GM20000 (cell line): ENCODE measurements at regions not wholly inside any gene's neighbourhood (a gene's known extent, or its start where the extent isn't known, plus 50 kb on each side); places are given as distances from the start of the nearest gene placed in this dataset.
"Not testable (repeated sequence)": the region's sequence is repeated elsewhere in the genome, so short reads cannot be mapped to it uniquely, and the experiment has no call there.

Source experiments
- DNase-seq: peaks from one replicate; pipeline ENCODE4 v3.0.0; 2012; ENCODE audit warnings: low spot score
- TF ChIP-seq, protein P1 (sequence below): IDR thresholded peaks from 2 replicates; pipeline ENCODE4 v1.5.1; 2012; ENCODE audit warnings: mild to moderate bottlenecking, control low read depth; ENCODE audit errors: extremely low read depth, missing control alignments

DNA sequence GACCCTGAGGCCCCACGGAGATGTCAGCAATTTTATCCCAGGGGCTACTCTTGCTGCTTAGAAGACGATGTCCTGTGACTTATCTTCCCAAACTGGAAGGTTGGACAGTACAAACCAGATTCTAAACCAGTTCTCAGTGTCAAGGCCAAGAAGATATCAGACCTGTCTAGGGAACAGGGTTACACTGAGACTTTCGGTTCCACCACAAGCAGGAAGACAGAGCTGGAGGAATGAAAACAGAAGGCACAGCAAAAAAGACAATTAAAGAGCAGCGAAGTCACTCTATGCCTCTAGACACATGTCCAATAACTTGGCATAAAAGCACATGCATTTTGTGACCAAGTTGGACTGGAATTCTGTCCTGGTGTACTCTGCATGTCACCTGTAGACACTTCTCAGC is 73.4 kb upstream of the TMEM252 start:
- DNase-seq: no peak
- TF ChIP-seq, protein P1, sequence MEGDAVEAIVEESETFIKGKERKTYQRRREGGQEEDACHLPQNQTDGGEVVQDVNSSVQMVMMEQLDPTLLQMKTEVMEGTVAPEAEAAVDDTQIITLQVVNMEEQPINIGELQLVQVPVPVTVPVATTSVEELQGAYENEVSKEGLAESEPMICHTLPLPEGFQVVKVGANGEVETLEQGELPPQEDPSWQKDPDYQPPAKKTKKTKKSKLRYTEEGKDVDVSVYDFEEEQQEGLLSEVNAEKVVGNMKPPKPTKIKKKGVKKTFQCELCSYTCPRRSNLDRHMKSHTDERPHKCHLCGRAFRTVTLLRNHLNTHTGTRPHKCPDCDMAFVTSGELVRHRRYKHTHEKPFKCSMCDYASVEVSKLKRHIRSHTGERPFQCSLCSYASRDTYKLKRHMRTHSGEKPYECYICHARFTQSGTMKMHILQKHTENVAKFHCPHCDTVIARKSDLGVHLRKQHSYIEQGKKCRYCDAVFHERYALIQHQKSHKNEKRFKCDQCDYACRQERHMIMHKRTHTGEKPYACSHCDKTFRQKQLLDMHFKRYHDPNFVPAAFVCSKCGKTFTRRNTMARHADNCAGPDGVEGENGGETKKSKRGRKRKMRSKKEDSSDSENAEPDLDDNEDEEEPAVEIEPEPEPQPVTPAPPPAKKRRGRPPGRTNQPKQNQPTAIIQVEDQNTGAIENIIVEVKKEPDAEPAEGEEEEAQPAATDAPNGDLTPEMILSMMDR: no peak

DNA sequence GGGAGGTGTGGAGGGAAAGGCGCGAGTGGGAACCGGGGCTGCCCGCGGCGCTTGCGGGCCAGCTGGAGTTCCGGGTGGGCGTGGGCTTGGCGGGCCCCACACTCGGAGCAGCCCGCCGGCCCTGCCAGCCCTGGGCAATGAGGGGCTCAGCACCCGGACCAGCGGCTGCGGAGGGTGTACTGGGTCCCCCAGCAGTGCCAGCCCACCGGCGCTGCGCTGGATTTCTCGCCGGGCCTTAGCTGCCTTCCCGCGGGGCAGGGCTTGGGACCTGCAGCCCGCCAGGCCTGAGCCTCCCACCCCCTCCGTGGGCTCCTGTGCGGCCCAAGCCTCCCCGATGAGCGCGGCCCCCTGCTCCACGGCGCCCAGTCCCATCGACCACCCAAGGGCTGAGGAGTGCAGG is 76.3 kb upstream of the TMEM252 start:
- not testable (repeated sequence) for DNase-seq

DNA sequence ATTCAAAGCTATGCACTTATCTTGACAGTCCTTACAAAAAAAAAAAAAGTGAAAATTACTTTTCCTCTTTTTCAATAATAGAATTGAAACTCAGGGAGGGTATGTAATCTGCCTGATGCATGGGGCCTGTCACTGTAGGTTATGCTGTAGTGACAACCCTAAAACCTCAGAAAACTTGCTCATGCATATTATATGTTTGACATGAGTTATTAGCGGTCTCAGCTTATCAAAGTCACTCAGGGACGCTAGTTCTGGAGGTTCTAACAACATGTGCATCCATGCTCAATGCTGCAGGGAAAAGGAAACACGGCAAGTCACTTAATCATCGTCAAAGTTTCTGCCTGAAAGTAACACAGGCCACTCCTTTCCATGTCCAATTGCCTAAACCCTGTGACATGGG is 78.4 kb upstream of the TMEM252 start:
- DNase-seq: no peak
- TF ChIP-seq, protein P1: no peak

DNA sequence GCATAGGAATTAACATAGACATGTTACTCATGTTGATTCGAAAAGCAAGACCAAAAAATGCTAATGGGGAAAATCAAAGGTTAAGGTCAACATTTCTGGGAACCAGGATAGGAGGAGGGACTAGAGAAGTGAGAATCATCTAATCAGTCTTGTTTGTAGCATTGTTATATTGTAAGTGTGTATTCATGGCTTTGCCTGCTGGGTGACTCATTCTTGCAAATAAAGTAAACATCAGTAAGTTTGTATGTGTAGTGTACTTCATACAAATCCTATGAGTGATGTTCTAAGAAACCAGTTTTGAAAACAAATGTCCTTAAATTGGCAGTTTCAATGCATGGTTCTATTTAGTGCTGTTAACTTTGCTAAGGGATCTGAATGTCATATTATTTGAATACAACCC is 79.0 kb upstream of the TMEM252 start:
- TF ChIP-seq, protein P1: no peak
- no peak for DNase-seq

DNA sequence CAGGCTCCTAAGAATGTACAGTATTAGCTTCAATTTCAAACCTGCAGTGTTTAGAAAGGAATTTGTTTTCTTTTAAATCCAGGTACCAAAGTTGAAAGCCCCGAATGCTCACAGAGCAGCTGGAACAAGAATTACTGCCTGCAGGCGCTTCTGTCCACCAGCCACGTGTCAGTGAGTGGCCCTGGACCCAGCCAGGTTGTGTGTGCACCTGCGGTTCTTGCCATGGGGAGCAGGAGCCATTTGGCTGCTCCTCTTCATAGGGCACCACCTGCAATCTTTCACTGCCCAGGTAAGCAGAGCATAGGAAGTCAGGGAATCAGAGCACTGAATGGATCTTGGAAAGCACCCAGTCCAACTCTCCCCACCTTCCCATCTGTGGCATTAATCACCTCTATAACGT is 79.5 kb upstream of the PIP5K1B start:
- DNase-seq: no peak
- TF ChIP-seq, protein P1: no peak

DNA sequence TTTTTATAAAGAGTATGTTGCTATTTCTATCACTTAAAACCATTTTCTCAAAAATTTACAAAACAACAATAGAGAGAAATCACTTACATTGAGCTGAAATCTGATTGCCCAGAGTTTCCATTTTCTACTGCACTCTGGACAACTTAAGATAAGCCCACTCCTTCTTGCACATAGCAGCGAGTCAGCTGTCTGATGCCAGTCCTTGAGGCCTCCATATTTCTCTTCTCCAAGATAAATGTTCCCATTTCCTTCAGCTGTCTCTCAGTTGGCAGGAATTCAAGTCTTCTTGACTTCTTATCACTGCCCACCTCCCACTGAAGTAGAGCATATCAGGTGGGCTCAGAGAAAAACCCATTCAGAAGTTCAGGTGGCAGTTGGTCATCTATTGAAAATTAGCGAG is 78.5 kb upstream of the PIP5K1B start:
- DNase-seq: no peak
- TF ChIP-seq, protein P1: no peak

DNA sequence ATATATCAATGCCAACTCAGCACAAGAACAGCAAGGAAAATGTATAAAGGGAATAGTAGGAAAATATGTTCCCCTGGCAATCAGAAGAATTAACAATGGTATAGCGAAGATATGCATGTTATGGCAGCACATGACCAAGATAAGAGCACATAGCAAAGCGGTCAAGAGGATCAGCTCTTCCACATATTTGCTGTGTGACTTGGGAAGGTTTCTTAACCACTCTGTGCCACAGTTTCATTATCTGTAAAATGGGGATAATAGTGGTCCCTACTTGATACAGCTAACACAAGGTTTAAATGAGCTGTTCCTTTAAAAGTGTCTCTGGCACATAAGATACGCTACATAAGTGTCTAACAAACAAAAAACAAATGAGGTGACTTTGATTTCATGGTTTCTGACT is 77.9 kb upstream of the PIP5K1B start:
- TF ChIP-seq, protein P1: no peak
- DNase-seq: no peak

DNA sequence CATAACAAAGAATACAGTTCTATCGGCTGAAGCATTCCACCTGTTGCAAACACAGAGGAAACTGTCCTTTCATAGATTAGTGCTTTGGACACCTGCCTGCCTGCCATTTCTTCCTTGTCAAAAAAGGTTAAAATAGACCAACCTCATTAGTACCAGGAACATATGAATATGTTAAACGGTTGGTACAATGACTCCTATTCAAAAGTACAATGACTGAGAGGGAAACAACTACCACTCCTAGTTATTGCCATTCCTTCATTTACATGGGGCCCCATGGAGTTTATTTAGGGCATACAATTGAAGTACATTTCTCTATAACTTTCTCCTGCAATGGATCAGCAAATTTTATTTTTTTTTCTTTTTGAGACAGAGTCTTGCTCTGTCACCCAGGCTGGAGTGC is 77.4 kb upstream of the PIP5K1B start:
- TF ChIP-seq, protein P1: no peak
- no peak for DNase-seq
